CD4-positive, CD25-positive, alpha-beta regulatory T cell (primary cell): ENCODE measurements at regions not wholly inside any gene's neighbourhood (a gene's known extent, or its start where the extent isn't known, plus 50 kb on each side); places are given as distances from the start of the nearest gene placed in this dataset.
"Not testable (repeated sequence)": the region's sequence is repeated elsewhere in the genome, so short reads cannot be mapped to it uniquely, and the experiment has no call there.

Experiments
- ATAC-seq, 2 donors: fragments of 150-1000 bp; cut with Tn5 transposase; one replicate each; pipeline ENCODE4 v1.10.0; 2021; ENCODE audit warnings: low read depth in 2 of 2, moderate number of reproducible peaks in 2 of 2, moderate library complexity in 1 of 2
- DNase-seq, 3 donors: peaks; one replicate each; pipeline versions ENCODE4 v3.0.0 to v3.0.0-alpha.2; 2012 to 2022; ENCODE audit warnings: mixed read lengths in 1 of 3
- H3K27ac ChIP-seq: one replicate; pipeline ENCODE4 v1.7.0; 2013; ENCODE audit warnings: mild to moderate bottlenecking, low read length; ENCODE audit not compliant: insufficient read depth, poor library complexity, severe bottlenecking
- H3K27me3 ChIP-seq: one replicate; pipeline ENCODE4 v1.7.0; 2013; ENCODE audit warnings: low read length; ENCODE audit not compliant: control insufficient read depth, insufficient read depth
- H3K36me3 ChIP-seq: one replicate; pipeline ENCODE4 v1.7.0; 2013; ENCODE audit warnings: mild to moderate bottlenecking, low read length, moderate library complexity; ENCODE audit not compliant: control insufficient read depth, insufficient read depth
- H3K4me1 ChIP-seq: 2 replicates; pipeline ENCODE4 v1.7.0; 2013; ENCODE audit warnings: mild to moderate bottlenecking, low read length; ENCODE audit not compliant: insufficient read depth, control insufficient read depth, poor library complexity, severe bottlenecking
- H3K4me3 ChIP-seq: one replicate; pipeline ENCODE4 v1.7.0; 2013; ENCODE audit warnings: low read depth, mild to moderate bottlenecking, low read length, moderate library complexity
- H3K9me3 ChIP-seq, 2 experiments: 1 replicate in 1 of 2; 2 replicates in 1 of 2; pipeline ENCODE4 v1.7.0; 2013; ENCODE audit warnings: low read length in 2 of 2, mild to moderate bottlenecking in 1 of 2, moderate library complexity in 1 of 2; ENCODE audit not compliant: control insufficient read depth in 2 of 2
- H3K27ac Mint-ChIP-seq, 3 donors: one replicate each; pipeline ENCODE4 v1.8.0; 2020 to 2022; ENCODE audit warnings: mild to moderate bottlenecking in 3 of 3, mixed read lengths in 3 of 3, moderate library complexity in 2 of 3
- H3K27me3 Mint-ChIP-seq: one replicate; pipeline ENCODE4 v1.8.0; 2022; ENCODE audit warnings: mild to moderate bottlenecking, mixed read lengths
- H3K36me3 Mint-ChIP-seq: one replicate; pipeline ENCODE4 v1.8.0; 2020; ENCODE audit warnings: mixed read lengths
- H3K4me1 Mint-ChIP-seq, 4 donors: one replicate each; pipeline ENCODE4 v1.8.0; 2020 to 2022; ENCODE audit warnings: mixed read lengths in 4 of 4, mild to moderate bottlenecking in 1 of 4
- H3K4me3 Mint-ChIP-seq, 4 donors: one replicate each; pipeline ENCODE4 v1.8.0; 2020 to 2022; ENCODE audit warnings: mild to moderate bottlenecking in 4 of 4, mixed read lengths in 4 of 4, moderate library complexity in 3 of 4
- H3K9me3 Mint-ChIP-seq, 7 donors: one replicate each; pipeline ENCODE4 v1.8.0; 2020 to 2022; ENCODE audit warnings: mixed read lengths in 7 of 7, mild to moderate bottlenecking in 3 of 7, moderate library complexity in 2 of 7

DNA sequence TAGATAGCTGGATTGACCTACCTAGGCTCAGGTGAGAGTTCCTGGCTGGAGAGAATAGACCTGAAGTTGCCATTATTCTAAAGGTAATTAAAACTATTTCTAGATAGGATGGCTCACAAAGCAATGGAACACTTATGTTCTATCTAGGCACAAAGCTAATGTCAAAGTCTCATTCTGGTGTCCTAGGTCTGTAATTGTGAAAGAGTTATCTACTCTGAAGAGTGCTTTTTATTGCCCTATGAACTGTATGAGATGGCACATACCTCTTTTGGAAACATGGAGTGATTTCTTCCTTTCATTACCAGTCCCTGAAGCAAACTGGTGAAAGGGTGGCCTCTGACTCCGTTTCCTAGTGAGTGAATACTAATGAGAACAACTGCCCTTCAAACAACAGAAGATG, 80.3 kb downstream of the MTNR1B start:
- Histone ChIP-seq H3K4me3 (no peak overlapping the region), H3K36me3 (no peaks in the 10 kb centered on the region), H3K27ac (no peak overlapping the region), H3K9me3 (no peaks in the 10 kb centered on the region), H3K4me1 (no peaks in the 10 kb centered on the region), H3K27me3 (no peaks in the 10 kb centered on the region)
- no peak overlapping the region for H3K27ac Mint-ChIP-seq
- H3K9me3 Mint-ChIP-seq, result peaks cover 0 to 7% (median 0%) of the 10 kb centered on the region in 7 donors
- no peaks in the 10 kb centered on the region for H3K27me3 Mint-ChIP-seq
- H3K4me3 Mint-ChIP-seq, result no peak overlapping the region
- H3K36me3 Mint-ChIP-seq, result no peaks in the 10 kb centered on the region
- no peak for ATAC-seq
- no peak for DNase-seq
- no peaks in the 10 kb centered on the region for H3K4me1 Mint-ChIP-seq

DNA sequence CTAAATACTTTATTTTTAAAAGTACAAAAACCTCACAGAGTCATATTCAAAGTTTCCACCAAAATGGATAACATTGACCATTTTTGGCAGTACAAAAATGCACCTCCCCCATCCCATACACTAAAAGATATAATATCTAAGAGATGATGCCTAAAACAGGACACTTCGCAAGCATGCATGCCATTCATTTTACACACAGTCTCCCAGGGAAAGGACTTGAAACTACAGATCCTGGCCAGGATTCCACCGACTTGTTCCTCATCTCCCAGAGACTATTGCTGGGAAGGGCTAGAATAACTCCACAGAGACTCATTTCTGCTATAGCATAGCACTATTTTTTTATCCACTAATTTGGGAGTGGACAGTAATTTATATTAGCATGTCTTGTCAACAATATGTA, 81.7 kb downstream of the MTNR1B start:
- DNase-seq (no peak), ATAC-seq (no peak)
- Mint-ChIP-seq H3K4me1 (no peaks in the 10 kb centered on the region), H3K27me3 (no peaks in the 10 kb centered on the region), H3K4me3 (no peak overlapping the region), H3K36me3 (no peaks in the 10 kb centered on the region), H3K27ac (no peak overlapping the region), H3K9me3 (peaks cover 0 to 7% (median 0%) of the 10 kb centered on the region in 7 donors)
- Histone ChIP-seq H3K4me1 (no peaks in the 10 kb centered on the region), H3K27ac (no peak overlapping the region), H3K36me3 (no peaks in the 10 kb centered on the region), H3K27me3 (no peaks in the 10 kb centered on the region), H3K4me3 (no peak overlapping the region), H3K9me3 (no peaks in the 10 kb centered on the region)

DNA sequence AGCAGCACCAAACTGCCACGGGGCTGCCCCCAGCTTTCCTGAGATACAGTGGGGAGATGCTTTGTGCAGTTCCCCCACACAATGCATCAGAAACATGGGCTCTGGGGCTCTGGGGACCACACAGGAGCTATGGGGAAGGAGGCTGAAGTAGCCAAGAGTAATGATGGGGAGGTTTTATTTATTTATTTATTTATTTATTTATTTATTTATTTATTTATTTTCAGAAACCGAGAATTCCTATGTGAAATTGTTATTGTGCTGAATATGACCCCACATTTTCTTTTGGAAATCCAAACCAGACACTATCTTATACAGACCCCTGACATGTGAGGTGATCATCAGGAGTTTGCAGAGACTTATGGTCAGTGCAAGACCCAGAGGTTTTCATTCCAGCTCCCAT, 84.4 kb downstream of the MTNR1B start:
- Histone ChIP-seq H3K27ac (no peak overlapping the region), H3K9me3 (no peaks in the 10 kb centered on the region), H3K4me3 (no peak overlapping the region), H3K4me1 (no peaks in the 10 kb centered on the region), H3K36me3 (no peaks in the 10 kb centered on the region), H3K27me3 (no peaks in the 10 kb centered on the region)
- Mint-ChIP-seq H3K4me1 (no peaks in the 10 kb centered on the region), H3K9me3 (peaks cover 0 to 7% (median 2%) of the 10 kb centered on the region in 7 donors), H3K27ac (no peak overlapping the region), H3K4me3 (no peak overlapping the region), H3K27me3 (no peaks in the 10 kb centered on the region), H3K36me3 (no peaks in the 10 kb centered on the region)
- ATAC-seq (no peak), DNase-seq (no peak)

DNA sequence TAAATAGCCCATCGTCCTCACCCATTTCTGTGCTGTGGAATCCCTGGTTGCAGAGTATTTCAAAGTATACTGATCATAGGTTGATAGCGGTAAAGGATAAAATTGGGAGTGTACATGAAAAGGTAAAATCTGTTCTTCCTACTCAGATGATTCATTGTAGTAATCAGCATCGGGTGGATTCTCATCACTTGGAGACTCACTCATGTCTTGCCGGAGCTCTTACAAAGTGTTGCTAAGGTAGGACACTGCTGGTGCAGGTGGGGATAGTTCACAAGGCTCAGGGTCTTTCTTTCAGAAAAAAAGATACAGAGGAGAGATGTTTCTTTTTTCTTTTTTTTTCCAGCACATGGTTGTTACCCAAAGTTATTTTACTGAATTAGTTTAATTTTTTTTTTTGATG, 84.8 kb downstream of the MTNR1B start:
- no peaks in the 10 kb centered on the region for H3K4me1 Mint-ChIP-seq
- H3K27me3 ChIP-seq, result no peaks in the 10 kb centered on the region
- ATAC-seq, result no peak

DNA sequence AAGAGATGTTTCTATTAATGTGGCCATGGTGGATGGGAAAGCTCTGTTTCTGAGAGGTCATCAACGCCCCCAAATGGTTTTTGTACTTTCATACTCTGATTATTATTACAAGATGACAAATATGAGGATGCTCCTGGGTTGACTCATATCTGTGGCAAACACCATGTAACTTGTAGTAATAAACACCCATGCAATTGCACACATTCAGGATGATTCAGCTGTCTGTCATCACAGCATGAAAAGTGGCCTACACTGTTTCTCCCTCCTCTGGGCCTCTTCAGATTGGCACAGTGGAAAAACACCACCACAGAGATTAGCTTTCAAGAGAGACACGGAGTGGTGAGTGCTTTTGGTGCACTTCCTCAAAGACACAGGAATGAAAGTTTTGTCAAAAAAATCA, 85.4 kb downstream of the MTNR1B start:
- H3K9me3 ChIP-seq, result no peaks in the 10 kb centered on the region
- DNase-seq, result peak in 1 of 3 donors; percentile 0
- no peaks in the 10 kb centered on the region for H3K36me3 ChIP-seq
- peaks cover 0 to 7% (median 2%) of the 10 kb centered on the region in 7 donors for H3K9me3 Mint-ChIP-seq
- no peak overlapping the region for H3K27ac Mint-ChIP-seq
- H3K27me3 ChIP-seq, result no peaks in the 10 kb centered on the region
- H3K27ac ChIP-seq, result no peak overlapping the region
- no peaks in the 10 kb centered on the region for H3K4me1 ChIP-seq
- ATAC-seq, result no peak
- H3K4me1 Mint-ChIP-seq, result no peaks in the 10 kb centered on the region
- H3K4me3 Mint-ChIP-seq, result no peak overlapping the region
- H3K36me3 Mint-ChIP-seq, result no peaks in the 10 kb centered on the region
- no peaks in the 10 kb centered on the region for H3K27me3 Mint-ChIP-seq
- H3K4me3 ChIP-seq, result no peak overlapping the region

More for the DNA sequence above, 84.8 kb downstream of the MTNR1B start:
- Mint-ChIP-seq H3K4me3 (no peak overlapping the region), H3K27ac (peak overlapping the region in 1 of 3 donors; percentile 59), H3K27me3 (no peaks in the 10 kb centered on the region), H3K36me3 (no peaks in the 10 kb centered on the region), H3K9me3 (peaks cover 0 to 7% (median 2%) of the 10 kb centered on the region in 7 donors)
- no peaks in the 10 kb centered on the region for H3K36me3 ChIP-seq
- no peak overlapping the region for H3K27ac ChIP-seq
- DNase-seq, result no peak
- H3K4me1 ChIP-seq, result no peaks in the 10 kb centered on the region
- no peak overlapping the region for H3K4me3 ChIP-seq
- no peaks in the 10 kb centered on the region for H3K9me3 ChIP-seq

DNA sequence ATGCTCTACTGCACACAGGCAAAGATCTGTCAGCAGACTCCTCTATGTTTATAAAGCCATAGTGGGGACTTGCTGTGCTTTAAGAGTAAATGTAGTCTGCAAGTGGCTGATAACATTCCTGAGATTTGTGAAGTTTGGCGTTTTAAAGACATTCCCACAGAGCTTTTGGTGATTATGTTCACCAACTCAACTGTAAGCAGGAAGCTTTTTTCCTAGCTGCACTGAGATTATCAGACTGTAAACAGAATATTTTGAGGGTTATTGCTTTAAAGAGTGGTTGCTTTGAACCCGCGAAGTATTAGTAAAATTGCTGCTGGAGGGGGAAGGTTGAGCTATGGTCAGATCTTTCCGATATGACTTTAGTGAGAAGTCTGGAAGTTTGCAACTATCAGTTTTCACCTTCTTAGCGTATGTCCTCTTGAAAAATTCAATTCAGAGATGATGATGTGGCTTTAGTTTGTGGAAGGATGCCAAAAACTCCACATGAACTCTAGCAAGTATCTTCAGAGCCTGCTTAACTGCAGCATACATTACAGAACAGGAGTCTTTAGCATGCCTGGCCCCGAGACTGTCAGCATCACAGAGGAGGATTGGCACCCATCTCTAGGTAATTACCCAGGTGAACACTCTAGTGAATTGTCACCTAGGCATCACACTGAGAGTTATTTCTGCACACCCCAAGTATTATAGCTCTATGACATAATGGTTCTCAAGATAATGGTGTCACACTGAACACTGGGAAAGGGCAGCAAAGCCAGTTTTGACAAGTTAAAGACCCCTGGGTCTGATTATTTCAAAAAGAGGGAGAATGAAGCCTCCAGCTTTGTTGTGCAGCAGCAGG, 89.9 kb downstream of the MTNR1B start:
- DNase-seq (no peak), ATAC-seq (no peak)
- Histone ChIP-seq H3K4me3 (no peak overlapping the region), H3K4me1 (no peaks in the 10 kb centered on the region), H3K9me3 (no peaks in the 10 kb centered on the region), H3K36me3 (no peaks in the 10 kb centered on the region), H3K27ac (no peak overlapping the region), H3K27me3 (no peaks in the 10 kb centered on the region)
- Mint-ChIP-seq H3K9me3 (peaks cover 0 to 4% (median under 1%) of the 10 kb centered on the region in 7 donors), H3K4me3 (no peak overlapping the region), H3K27ac (no peak overlapping the region), H3K36me3 (no peaks in the 10 kb centered on the region), H3K27me3 (no peaks in the 10 kb centered on the region), H3K4me1 (no peaks in the 10 kb centered on the region)

DNA sequence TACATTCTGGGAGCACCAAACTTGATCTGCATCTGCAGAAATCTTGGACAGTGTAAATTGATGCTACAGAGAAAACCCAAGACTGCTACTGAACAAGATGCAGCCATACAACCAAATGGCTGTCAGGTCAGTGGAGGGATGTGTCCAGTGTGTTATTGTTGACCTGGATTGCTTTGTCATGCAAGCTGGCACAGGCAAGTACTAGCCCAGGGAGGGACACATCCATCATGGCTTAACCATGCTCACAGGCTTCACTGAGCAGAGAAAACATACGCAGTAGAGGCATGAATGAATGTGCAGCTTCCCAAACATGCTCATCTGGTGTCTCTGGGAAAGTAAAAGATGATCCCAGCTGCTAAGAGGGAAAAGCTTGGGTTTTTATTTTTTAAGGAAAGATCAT, 93.6 kb downstream of the MTNR1B start:
- Mint-ChIP-seq H3K4me3 (no peak overlapping the region), H3K36me3 (no peaks in the 10 kb centered on the region), H3K27me3 (peaks cover 10% of the 10 kb centered on the region), H3K27ac (no peak overlapping the region), H3K4me1 (no peaks in the 10 kb centered on the region), H3K9me3 (no peaks in the 10 kb centered on the region)
- DNase-seq, result no peak
- ATAC-seq, result no peak
- Histone ChIP-seq H3K4me3 (no peak overlapping the region), H3K36me3 (no peaks in the 10 kb centered on the region), H3K9me3 (no peaks in the 10 kb centered on the region), H3K27me3 (no peaks in the 10 kb centered on the region), H3K4me1 (no peaks in the 10 kb centered on the region), H3K27ac (no peak overlapping the region)

DNA sequence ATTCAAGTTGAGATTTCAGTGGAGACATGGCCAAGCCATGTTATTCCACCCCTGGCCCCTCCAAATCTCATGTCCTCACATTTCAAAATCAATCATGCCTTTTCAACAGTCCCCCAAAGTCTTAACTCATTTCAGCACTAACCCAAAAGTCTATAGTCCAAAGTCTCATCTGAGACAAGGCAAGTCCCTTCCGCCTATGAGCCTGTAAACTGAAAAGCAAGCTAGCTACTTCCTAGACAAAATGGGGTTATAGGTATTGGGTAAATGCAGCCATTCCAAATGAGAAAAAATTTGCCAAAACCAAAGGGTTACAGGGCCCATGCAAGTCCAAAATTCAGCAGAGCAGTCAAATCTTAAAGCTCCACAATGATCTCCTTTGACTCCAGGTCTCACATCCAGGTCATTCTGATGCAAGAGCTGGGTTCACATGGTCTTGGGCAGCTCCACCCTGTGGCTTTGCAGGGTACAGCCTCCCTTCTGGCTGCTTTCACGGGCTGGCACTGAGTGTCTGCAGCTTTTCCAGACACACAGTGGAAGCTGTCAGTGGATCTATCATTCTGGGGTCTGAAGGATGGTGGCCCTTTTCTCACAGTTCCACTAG, 95.7 kb downstream of the MTNR1B start:
- not testable (repeated sequence) for DNase-seq

More for the DNA sequence above, 95.7 kb downstream of the MTNR1B start:
- H3K27me3 ChIP-seq, H3K27ac ChIP-seq, H3K9me3 ChIP-seq, H3K4me1 ChIP-seq, H3K36me3 ChIP-seq, H3K27ac Mint-ChIP-seq, H3K9me3 Mint-ChIP-seq, H3K36me3 Mint-ChIP-seq, H3K4me3 Mint-ChIP-seq, H3K4me3 ChIP-seq, ATAC-seq, H3K4me1 Mint-ChIP-seq: not testable (repeated sequence)
- peaks cover 10% of the 10 kb centered on the region for H3K27me3 Mint-ChIP-seq
